VCaP (cell line): ENCODE measurements at regions not wholly inside any gene's neighbourhood (a gene's known extent, or its start where the extent isn't known, plus 50 kb on each side); places are given as distances from the start of the nearest gene placed in this dataset.
"Not testable (repeated sequence)": the region's sequence is repeated elsewhere in the genome, so short reads cannot be mapped to it uniquely, and the experiment has no call there.

Experiments
- H3K27ac ChIP-seq: fragments of 450-650 bp; 2 replicates; pipeline ENCODE4 v1.5.1; 2017
- TF ChIP-seq, protein P1 (sequence below): fragments of 450-650 bp; conservative IDR thresholded peaks from 2 replicates; pipeline ENCODE4 v1.5.1; 2017; ENCODE audit warnings: mild to moderate bottlenecking, moderate library complexity

DNA sequence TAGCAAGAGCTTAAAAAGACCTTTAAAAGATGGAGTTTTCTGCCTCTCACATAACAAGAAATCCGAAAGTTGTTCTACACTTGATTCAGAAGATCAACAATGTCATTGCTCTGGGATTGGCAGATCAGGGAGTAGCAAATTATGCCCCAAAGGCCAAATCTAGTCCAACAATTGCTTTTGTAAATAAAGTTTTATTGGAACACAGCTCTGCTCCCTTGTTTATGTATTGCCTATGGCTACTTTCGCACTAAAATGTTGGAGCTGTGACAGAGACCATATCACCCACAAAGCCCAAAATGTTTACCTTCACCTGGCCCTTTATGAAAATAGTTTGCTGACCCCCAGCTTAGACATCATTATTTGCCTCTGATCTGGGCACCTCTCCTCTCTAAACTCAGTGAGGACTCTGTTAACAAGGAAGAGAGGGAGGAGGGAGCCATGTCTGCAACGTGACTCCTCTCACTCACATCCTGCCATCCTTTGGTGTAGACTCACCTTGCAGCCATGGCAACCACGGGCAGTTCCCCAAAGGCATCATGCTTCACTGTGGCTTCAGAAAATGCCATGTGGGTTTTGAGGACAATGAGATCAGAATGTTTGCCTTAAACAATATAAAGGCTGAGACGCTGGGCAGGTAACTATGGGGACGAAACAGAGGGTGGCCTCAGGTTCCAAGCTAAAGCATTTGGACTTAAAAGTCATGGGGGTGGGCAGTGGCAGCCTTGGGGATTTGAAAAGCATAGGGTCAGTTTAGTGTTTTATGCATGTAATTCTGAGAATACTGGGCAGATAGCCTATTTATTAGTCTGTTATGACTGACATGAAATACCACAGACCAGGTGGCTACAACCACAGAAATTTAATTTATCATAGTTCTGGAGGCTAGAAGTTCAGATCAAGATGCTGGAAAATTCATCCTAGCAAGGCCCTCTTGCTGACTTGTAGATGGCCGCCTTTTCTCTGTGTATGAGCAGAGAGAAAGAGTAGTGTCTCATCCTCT lies 149.7 kb upstream of the TNFAIP3 start:
- TF ChIP-seq, protein P1, sequence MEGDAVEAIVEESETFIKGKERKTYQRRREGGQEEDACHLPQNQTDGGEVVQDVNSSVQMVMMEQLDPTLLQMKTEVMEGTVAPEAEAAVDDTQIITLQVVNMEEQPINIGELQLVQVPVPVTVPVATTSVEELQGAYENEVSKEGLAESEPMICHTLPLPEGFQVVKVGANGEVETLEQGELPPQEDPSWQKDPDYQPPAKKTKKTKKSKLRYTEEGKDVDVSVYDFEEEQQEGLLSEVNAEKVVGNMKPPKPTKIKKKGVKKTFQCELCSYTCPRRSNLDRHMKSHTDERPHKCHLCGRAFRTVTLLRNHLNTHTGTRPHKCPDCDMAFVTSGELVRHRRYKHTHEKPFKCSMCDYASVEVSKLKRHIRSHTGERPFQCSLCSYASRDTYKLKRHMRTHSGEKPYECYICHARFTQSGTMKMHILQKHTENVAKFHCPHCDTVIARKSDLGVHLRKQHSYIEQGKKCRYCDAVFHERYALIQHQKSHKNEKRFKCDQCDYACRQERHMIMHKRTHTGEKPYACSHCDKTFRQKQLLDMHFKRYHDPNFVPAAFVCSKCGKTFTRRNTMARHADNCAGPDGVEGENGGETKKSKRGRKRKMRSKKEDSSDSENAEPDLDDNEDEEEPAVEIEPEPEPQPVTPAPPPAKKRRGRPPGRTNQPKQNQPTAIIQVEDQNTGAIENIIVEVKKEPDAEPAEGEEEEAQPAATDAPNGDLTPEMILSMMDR = no peak
- no peak overlapping the region for H3K27ac ChIP-seq

DNA sequence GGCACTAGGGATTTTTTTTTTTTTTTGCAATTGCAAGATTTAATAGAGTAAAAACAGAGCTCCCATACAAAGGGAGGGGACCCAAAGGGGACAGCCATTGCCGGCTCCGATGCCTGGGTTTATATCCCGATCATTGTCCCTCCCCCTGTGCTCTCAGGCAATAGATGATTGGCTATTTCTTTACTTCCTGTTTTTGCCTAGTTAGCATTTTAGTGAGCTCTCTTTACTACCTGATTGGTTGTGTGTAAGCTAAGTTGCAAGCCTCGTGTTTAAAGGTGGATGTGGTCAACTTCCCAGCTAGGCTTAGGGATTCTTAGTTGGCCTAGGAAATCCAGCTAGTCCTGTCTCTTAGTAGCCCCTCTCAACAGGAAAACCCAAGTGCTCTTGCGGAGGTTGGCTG lies 148.2 kb upstream of the TNFAIP3 start:
- not testable (repeated sequence) for H3K27ac ChIP-seq

DNA sequence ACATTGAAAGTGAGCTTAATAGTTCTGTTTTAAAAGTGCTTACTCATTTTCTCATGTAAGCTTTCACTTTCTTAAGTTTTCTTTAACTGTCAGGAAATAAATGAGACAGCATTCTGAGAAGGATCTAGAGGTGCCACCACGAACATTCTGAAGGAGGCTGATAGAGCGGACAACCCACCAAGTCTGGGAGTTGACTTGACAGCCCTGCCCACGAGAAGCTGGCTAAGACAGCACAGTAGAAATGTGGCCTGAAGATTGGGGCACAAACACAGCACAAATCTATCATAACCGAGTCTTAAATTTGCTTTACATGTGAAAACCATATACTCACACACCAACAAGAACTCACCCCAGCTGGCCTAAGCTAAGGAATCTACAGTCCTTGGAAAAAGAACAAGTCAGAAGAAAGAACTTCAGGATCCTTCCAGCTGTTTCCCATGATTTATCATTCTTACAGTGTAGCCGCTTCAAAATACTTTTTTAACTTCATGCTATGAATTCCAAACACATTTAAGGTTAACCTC lies 144.2 kb upstream of the TNFAIP3 start:
- H3K27ac ChIP-seq = no peak overlapping the region
- TF ChIP-seq, protein P1 = no peak

DNA sequence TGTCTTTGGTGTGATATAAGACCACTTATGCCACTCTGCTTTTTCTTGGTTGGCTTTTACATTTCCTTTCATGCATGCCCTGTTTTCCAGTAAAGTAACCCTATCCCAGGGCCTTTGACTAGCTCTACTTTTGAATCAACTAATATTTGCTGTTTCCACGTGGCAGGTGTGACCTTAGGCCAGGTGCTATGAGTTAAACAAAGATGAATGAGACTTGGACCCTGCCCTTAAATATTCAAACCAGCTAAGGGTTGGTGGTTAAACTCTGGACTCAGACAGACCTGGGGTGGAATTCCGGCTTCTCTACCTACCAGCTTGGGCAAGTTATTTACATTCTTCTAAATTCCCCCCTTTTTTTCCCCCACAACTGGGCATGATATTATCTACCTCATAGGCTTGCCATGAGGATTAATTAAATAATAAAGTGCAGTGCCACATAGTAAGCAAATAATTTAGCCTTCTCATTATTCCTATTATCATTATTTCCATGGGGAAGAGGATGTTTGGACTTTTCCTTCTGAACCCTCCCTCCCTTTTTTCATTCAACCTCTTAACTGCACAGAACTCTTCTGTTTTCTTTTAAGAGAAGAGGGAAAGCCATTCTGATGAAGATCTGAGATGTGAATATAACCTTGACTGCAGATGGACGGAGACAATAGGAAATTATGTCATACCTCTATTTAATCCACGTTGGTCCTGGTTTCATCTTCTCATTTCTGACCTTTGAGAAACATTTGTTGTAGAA lies 143.6 kb upstream of the TNFAIP3 start:
- H3K27ac ChIP-seq = no peak overlapping the region

DNA sequence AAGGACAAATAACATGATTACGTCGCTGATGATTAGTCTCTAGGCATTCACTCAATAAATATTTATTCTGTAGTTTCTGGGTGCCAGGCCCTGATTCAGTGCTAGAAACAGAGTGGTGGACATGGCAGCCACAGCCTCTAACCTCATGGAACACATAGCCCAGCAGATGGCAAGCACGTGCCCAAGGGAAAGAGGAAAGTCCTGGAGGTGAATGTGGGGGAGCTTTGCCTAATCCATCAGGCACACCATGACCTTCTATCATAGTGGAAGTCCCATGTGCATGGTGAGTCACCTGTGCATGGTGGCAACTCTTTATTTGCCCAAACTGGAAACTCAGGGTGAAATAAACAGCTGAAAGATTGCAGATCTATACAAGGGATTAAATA lies 143.0 kb upstream of the TNFAIP3 start:
- TF ChIP-seq, protein P1 = no peak
- no peak overlapping the region for H3K27ac ChIP-seq

More for the DNA sequence above, 143.6 kb upstream of the TNFAIP3 start:
- TF ChIP-seq, protein P1 = no peak

DNA sequence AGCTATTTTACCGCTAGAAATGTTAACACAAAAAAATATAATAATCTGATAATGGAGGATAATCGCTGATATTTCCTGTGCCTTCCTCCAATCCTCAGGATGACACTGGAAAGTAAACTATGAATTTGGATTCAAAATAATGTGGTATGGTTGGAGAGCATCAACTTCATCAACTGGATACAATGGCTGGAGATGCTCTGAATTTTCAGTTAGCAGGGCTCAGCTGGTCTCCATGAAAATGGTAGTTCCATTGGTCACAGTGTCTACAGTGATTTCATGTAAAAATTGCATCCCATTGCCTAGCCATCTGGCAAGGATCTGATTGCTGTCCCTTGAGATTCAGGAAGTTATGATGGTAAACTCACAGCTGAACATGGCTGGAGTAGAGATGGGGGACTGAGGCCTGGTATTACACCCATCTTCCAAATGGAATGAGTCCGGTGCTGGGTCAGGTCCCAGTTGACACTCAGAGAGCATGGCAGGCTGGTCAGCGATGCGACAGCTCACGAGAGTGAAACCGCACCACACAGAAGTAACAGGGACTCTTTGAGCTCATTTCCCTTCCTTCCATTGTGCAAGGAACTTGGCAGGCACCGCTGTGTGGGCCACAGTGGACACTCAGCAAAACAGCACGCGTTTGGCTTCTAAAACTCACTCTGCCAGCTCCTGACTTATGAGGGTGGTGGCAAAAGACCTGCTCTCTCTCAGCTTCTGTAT lies 142.4 kb upstream of the TNFAIP3 start:
- no peak overlapping the region for H3K27ac ChIP-seq
- TF ChIP-seq, protein P1 = no peak

DNA sequence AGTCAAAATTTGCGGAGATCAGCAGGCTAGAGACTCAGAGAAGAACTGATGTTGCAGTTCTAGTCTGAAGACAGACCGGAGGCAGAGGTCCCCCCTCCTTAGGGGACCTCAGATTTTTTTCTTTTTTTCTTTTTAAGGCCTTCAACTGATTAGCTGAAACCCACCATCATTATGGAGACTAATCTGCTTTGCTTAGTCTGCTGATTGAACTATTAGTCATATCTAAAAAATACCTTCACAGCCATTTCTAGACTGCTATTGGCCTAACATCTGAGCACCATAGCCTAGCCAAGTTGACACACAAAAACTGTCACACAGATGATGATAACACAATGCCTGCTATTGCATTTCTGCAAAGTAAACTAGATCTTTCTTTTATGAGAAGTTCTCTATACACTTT lies 141.1 kb upstream of the TNFAIP3 start:
- TF ChIP-seq, protein P1 = no peak
- no peak overlapping the region for H3K27ac ChIP-seq
